Keratinocyte (primary cell): ENCODE measurements at regions not wholly inside any gene's neighbourhood (a gene's known extent, or its start where the extent isn't known, plus 50 kb on each side); places are given as distances from the start of the nearest gene placed in this dataset.

Experiments
- EZH2 ChIP-seq: IDR thresholded peaks from one replicate; pipeline ENCODE4 v1.6.1; 2012; ENCODE audit warnings: inconsistent platforms, mild to moderate bottlenecking, low read length, moderate library complexity
- TF ChIP-seq, protein P1 (sequence below), 3 experiments: IDR thresholded peaks in 1 of 3; conservative IDR thresholded peaks in 1 of 3; optimal IDR thresholded peaks in 1 of 3; 2 replicates in 2 of 3; 3 replicates in 1 of 3; pipeline versions ENCODE3 to v1.5.1; 2011; ENCODE audit warnings: low read length in 3 of 3, mild to moderate bottlenecking in 3 of 3, moderate library complexity in 2 of 3, control low read depth in 1 of 3, inconsistent platforms in 1 of 3; ENCODE audit not compliant: insufficient read depth in 2 of 3; ENCODE audit errors: extremely low read depth in 1 of 3

DNA sequence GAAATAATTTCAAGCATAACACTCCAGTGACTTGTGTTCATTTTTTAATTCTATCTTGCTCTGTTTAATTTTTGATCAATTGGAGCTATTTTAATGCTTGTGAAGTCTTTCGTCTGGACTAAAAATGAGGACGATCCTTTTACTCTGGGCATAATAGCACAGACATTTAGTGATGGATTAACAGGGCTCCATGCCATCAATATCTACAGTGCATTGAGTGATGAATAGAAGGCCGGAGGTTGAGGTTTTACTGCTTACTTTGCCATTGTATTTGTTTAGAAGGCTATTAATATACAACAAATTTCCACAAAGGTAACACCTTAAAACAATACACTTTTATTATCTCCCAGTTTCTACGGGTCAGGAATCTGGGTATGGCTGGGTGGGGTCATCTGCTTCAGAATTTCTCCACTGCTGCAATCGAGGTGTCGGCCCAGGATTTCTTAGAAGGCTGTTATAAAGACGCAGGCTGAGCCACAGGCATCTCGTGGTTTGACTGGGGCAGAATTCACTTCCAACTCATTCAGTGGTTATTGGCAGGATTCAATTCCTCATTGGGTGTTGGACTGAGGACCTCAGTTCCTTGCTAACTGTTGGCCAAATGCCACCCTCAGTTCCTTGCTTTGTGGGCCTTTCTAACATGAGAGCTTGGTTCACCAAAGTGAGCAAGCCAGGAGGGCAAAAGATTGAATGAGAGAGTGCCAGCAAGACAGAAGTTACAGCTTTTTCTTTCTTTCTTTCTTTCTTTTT, 265.4 kb upstream of the VLDLR start:
- TF ChIP-seq, protein P1, sequence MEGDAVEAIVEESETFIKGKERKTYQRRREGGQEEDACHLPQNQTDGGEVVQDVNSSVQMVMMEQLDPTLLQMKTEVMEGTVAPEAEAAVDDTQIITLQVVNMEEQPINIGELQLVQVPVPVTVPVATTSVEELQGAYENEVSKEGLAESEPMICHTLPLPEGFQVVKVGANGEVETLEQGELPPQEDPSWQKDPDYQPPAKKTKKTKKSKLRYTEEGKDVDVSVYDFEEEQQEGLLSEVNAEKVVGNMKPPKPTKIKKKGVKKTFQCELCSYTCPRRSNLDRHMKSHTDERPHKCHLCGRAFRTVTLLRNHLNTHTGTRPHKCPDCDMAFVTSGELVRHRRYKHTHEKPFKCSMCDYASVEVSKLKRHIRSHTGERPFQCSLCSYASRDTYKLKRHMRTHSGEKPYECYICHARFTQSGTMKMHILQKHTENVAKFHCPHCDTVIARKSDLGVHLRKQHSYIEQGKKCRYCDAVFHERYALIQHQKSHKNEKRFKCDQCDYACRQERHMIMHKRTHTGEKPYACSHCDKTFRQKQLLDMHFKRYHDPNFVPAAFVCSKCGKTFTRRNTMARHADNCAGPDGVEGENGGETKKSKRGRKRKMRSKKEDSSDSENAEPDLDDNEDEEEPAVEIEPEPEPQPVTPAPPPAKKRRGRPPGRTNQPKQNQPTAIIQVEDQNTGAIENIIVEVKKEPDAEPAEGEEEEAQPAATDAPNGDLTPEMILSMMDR (optimal IDR thresholded peaks at IDR 0.05 in 1 of 3, IDR thresholded peaks at IDR 0.05 in 1 of 3, conservative IDR thresholded peaks at IDR 0.05 in 1 of 3; ENCODE audit: extremely low read depth in 1 of 3, insufficient read depth in 2 of 3, low read length in 3 of 3): no peak
- TF ChIP-seq EZH2: no peak
